ENCODE measurements at regions not wholly inside any gene's neighbourhood (a gene's known extent, or its start where the extent isn't known, plus 50 kb on each side); places are given as distances from the start of the nearest gene placed in this dataset.

GRCh38 chr1:172957491-172957890 is 93.2 kb downstream of the TNFSF18 start:
- H3K9me3 ChIP-seq (replicated peaks in 1 of 2; ENCODE audit: control insufficient read depth in 2 of 2, insufficient read depth in 1 of 2, low read depth in 1 of 2, low read length in 2 of 2) = no peaks in the 10 kb centered on the region
- no peak overlapping the region for H4K8ac ChIP-seq (ENCODE audit: low read depth, low read length)
- no peak overlapping the region for H2AFZ ChIP-seq (ENCODE audit: low read length)
- H3K27me3 ChIP-seq (ENCODE audit: control insufficient read depth in 3 of 3, insufficient read depth in 3 of 3, low read depth in 1 of 3, low read length in 3 of 3) = no peaks in the 10 kb centered on the region
- no peak overlapping the region for H3K27ac ChIP-seq (replicated peaks; ENCODE audit: low read length)
- H3K4me3 ChIP-seq (ENCODE audit: low read length in 2 of 2) = no peak overlapping the region
- H2AK5ac ChIP-seq (ENCODE audit: low read depth, low read length) = no peak overlapping the region
- no peaks in the 10 kb centered on the region for H3K36me3 ChIP-seq (replicated peaks in 1 of 2; ENCODE audit: control insufficient read depth in 2 of 2, insufficient read depth in 2 of 2, low read length in 2 of 2)
- no peak overlapping the region for H3K14ac ChIP-seq (ENCODE audit: low read length)
- no peaks in the 10 kb centered on the region for H3K4me1 ChIP-seq (ENCODE audit: control insufficient read depth in 2 of 2, insufficient read depth in 1 of 2, low read depth in 1 of 2, low read length in 2 of 2)
- no peak for DNase-seq (ENCODE audit: low spot score)
- H3K23ac ChIP-seq (ENCODE audit: low read depth, low read length, poor library complexity) = no peak overlapping the region
- no peak overlapping the region for H2BK120ac ChIP-seq (ENCODE audit: low read depth, low read length)
- peaks cover 1% of the 10 kb centered on the region for H3K79me1 ChIP-seq (ENCODE audit: low read depth, low read length)
- no peak overlapping the region for H3K4me2 ChIP-seq (ENCODE audit: insufficient read depth, low read length, poor library complexity, severe bottlenecking)
- no peak overlapping the region for H3K18ac ChIP-seq (ENCODE audit: low read length)
- H3K9ac ChIP-seq (ENCODE audit: low read depth, low read length, poor library complexity) = no peak overlapping the region
- H2BK5ac ChIP-seq (ENCODE audit: low read length) = no peak overlapping the region
- H3K4ac ChIP-seq (ENCODE audit: low read length) = no peak overlapping the region
- no peak overlapping the region for H4K91ac ChIP-seq (ENCODE audit: low read depth, low read length, poor library complexity)
- no peak overlapping the region for H2BK12ac ChIP-seq (ENCODE audit: low read length)
- no peak overlapping the region for H2BK15ac ChIP-seq (ENCODE audit: low read length)

- no CpG with 5 or more reads among the region's 2 CpGs for WGBS, 2 donors (ENCODE audit: extremely low coverage in 2 of 2, insufficient read length in 2 of 2, insufficient replicate concordance in 1 of 2)
- DNase-seq (ENCODE audit: low spot score) = no peak
- H3K23ac ChIP-seq (ENCODE audit: low read depth, low read length, poor library complexity) = no peak overlapping the region
- H2BK120ac ChIP-seq (ENCODE audit: low read depth, low read length) = no peak overlapping the region
- H3K9ac ChIP-seq (ENCODE audit: low read depth, low read length, poor library complexity) = no peak overlapping the region
- H3K27me3 ChIP-seq (ENCODE audit: control insufficient read depth in 3 of 3, insufficient read depth in 3 of 3, low read depth in 1 of 3, low read length in 3 of 3) = no peaks in the 10 kb centered on the region
- H3K36me3 ChIP-seq (replicated peaks in 1 of 2; ENCODE audit: control insufficient read depth in 2 of 2, insufficient read depth in 2 of 2, low read length in 2 of 2) = no peaks in the 10 kb centered on the region
- H3K27ac ChIP-seq (replicated peaks; ENCODE audit: low read length) = no peak overlapping the region
- H4K91ac ChIP-seq (ENCODE audit: low read depth, low read length, poor library complexity) = no peak overlapping the region
- no peak overlapping the region for H3K4me2 ChIP-seq (ENCODE audit: insufficient read depth, low read length, poor library complexity, severe bottlenecking)
- no peaks in the 10 kb centered on the region for H3K4me1 ChIP-seq (ENCODE audit: control insufficient read depth in 2 of 2, insufficient read depth in 1 of 2, low read depth in 1 of 2, low read length in 2 of 2)
- H3K14ac ChIP-seq (ENCODE audit: low read length) = no peak overlapping the region
- no peak overlapping the region for H3K18ac ChIP-seq (ENCODE audit: low read length)
- H3K4me3 ChIP-seq (ENCODE audit: low read length in 2 of 2) = no peak overlapping the region
- H2AFZ ChIP-seq (ENCODE audit: low read length) = no peak overlapping the region
- peaks cover 1% of the 10 kb centered on the region for H3K79me1 ChIP-seq (ENCODE audit: low read depth, low read length)
- H2AK5ac ChIP-seq (ENCODE audit: low read depth, low read length) = no peak overlapping the region
- no peak overlapping the region for H3K4ac ChIP-seq (ENCODE audit: low read length)
- no peak overlapping the region for H4K8ac ChIP-seq (ENCODE audit: low read depth, low read length)
- H2BK15ac ChIP-seq (ENCODE audit: low read length) = no peak overlapping the region
- H3K9me3 ChIP-seq (replicated peaks in 1 of 2; ENCODE audit: control insufficient read depth in 2 of 2, insufficient read depth in 1 of 2, low read depth in 1 of 2, low read length in 2 of 2) = no peaks in the 10 kb centered on the region
- H2BK12ac ChIP-seq (ENCODE audit: low read length) = no peak overlapping the region
- H2BK5ac ChIP-seq (ENCODE audit: low read length) = no peak overlapping the region
Observed at GRCh38 chr1:172959571-172959970, 91.2 kb downstream of the TNFSF18 start.

GRCh38 chr1:172960019-172960418 is 90.7 kb downstream of the TNFSF18 start:
- H3K27me3 ChIP-seq (ENCODE audit: control insufficient read depth in 3 of 3, insufficient read depth in 3 of 3, low read depth in 1 of 3, low read length in 3 of 3) = no peaks in the 10 kb centered on the region
- no peak overlapping the region for H4K91ac ChIP-seq (ENCODE audit: low read depth, low read length, poor library complexity)
- peaks cover 1% of the 10 kb centered on the region for H3K79me1 ChIP-seq (ENCODE audit: low read depth, low read length)
- no peak overlapping the region for H2BK120ac ChIP-seq (ENCODE audit: low read depth, low read length)
- H2AK5ac ChIP-seq (ENCODE audit: low read depth, low read length) = no peak overlapping the region
- H3K14ac ChIP-seq (ENCODE audit: low read length) = no peak overlapping the region
- no peak overlapping the region for H3K27ac ChIP-seq (replicated peaks; ENCODE audit: low read length)
- WGBS, 2 donors (ENCODE audit: extremely low coverage in 2 of 2, insufficient read length in 2 of 2, insufficient replicate concordance in 1 of 2) = no CpG with 5 or more reads among the region's 3 CpGs
- H3K4me2 ChIP-seq (ENCODE audit: insufficient read depth, low read length, poor library complexity, severe bottlenecking) = no peak overlapping the region
- H2AFZ ChIP-seq (ENCODE audit: low read length) = no peak overlapping the region
- H3K18ac ChIP-seq (ENCODE audit: low read length) = no peak overlapping the region
- DNase-seq (ENCODE audit: low spot score) = no peak
- no peak overlapping the region for H2BK12ac ChIP-seq (ENCODE audit: low read length)
- H4K8ac ChIP-seq (ENCODE audit: low read depth, low read length) = no peak overlapping the region
- no peak overlapping the region for H3K4me3 ChIP-seq (ENCODE audit: low read length in 2 of 2)
- H3K9me3 ChIP-seq (replicated peaks in 1 of 2; ENCODE audit: control insufficient read depth in 2 of 2, insufficient read depth in 1 of 2, low read depth in 1 of 2, low read length in 2 of 2) = no peaks in the 10 kb centered on the region
- H3K23ac ChIP-seq (ENCODE audit: low read depth, low read length, poor library complexity) = no peak overlapping the region
- no peak overlapping the region for H2BK5ac ChIP-seq (ENCODE audit: low read length)
- H3K36me3 ChIP-seq (replicated peaks in 1 of 2; ENCODE audit: control insufficient read depth in 2 of 2, insufficient read depth in 2 of 2, low read length in 2 of 2) = no peaks in the 10 kb centered on the region
- no peaks in the 10 kb centered on the region for H3K4me1 ChIP-seq (ENCODE audit: control insufficient read depth in 2 of 2, insufficient read depth in 1 of 2, low read depth in 1 of 2, low read length in 2 of 2)
- H2BK15ac ChIP-seq (ENCODE audit: low read length) = no peak overlapping the region
- no peak overlapping the region for H3K4ac ChIP-seq (ENCODE audit: low read length)
- H3K9ac ChIP-seq (ENCODE audit: low read depth, low read length, poor library complexity) = no peak overlapping the region

- Histone ChIP-seq H2BK15ac (ENCODE audit: low read length) (no peak overlapping the region), H2AFZ (ENCODE audit: low read length) (no peak overlapping the region), H2AK5ac (ENCODE audit: low read depth, low read length) (no peak overlapping the region), H3K4me2 (ENCODE audit: insufficient read depth, low read length, poor library complexity, severe bottlenecking) (no peak overlapping the region), H2BK12ac (ENCODE audit: low read length) (no peak overlapping the region), H3K27me3 (ENCODE audit: control insufficient read depth in 3 of 3, insufficient read depth in 3 of 3, low read depth in 1 of 3, low read length in 3 of 3) (no peaks in the 10 kb centered on the region), H3K4me1 (ENCODE audit: control insufficient read depth in 2 of 2, insufficient read depth in 1 of 2, low read depth in 1 of 2, low read length in 2 of 2) (no peaks in the 10 kb centered on the region), H2BK120ac (ENCODE audit: low read depth, low read length) (no peak overlapping the region), H3K18ac (ENCODE audit: low read length) (no peak overlapping the region), H3K23ac (ENCODE audit: low read depth, low read length, poor library complexity) (no peak overlapping the region), H3K79me1 (ENCODE audit: low read depth, low read length) (peaks cover 1% of the 10 kb centered on the region), H2BK5ac (ENCODE audit: low read length) (no peak overlapping the region), H4K91ac (ENCODE audit: low read depth, low read length, poor library complexity) (no peak overlapping the region), H3K9ac (ENCODE audit: low read depth, low read length, poor library complexity) (no peak overlapping the region), H3K4me3 (ENCODE audit: low read length in 2 of 2) (no peak overlapping the region), H3K36me3 (replicated peaks in 1 of 2; ENCODE audit: control insufficient read depth in 2 of 2, insufficient read depth in 2 of 2, low read length in 2 of 2) (no peaks in the 10 kb centered on the region), H3K4ac (ENCODE audit: low read length) (no peak overlapping the region), H3K9me3 (replicated peaks in 1 of 2; ENCODE audit: control insufficient read depth in 2 of 2, insufficient read depth in 1 of 2, low read depth in 1 of 2, low read length in 2 of 2) (no peaks in the 10 kb centered on the region), H3K14ac (ENCODE audit: low read length) (no peak overlapping the region), H3K27ac (replicated peaks; ENCODE audit: low read length) (no peak overlapping the region), H4K8ac (ENCODE audit: low read depth, low read length) (no peak overlapping the region)
- no CpG with 5 or more reads among the region's 5 CpGs for WGBS, 2 donors (ENCODE audit: extremely low coverage in 2 of 2, insufficient read length in 2 of 2, insufficient replicate concordance in 1 of 2)
- DNase-seq (ENCODE audit: low spot score) = no peak
Observed at GRCh38 chr1:172960454-172961208, 90.1 kb downstream of the TNFSF18 start.
